ENCODE measurements at regions not wholly inside any gene's neighbourhood (a gene's known extent, or its start where the extent isn't known, plus 50 kb on each side); places are given as distances from the start of the nearest gene placed in this dataset.
"Not testable (repeated sequence)": the region's sequence is repeated elsewhere in the genome, so short reads cannot be mapped to it uniquely, and the experiment has no call there.

GRCh38 chr22:48515571-48516200 is 1312.0 kb downstream of the BRD1 start:
- no peak for DNase-seq (ENCODE audit: low read depth in 2 of 2)

DNA sequence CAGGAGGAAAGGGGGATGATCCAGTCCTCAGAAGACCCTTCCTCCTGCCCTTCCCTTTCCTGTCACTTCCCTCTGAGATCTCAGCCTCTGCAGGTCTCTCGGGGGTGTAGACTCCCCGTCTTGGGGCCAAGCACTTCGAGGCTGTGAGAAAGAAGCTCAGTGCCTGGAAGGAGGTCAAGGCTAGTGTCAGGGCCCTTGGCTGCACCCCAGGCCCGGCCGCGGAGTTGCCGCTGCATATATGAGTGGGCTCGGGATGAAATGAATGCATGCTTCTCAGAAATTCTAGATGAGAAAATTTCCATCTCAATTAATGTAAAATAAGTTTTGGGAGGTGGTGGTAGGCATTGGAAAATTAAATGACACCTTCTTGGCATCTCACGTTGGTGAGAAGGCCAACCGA is 1313.7 kb downstream of the BRD1 start:
- DNase-seq (ENCODE audit: low read depth in 2 of 2), result no peak

DNA sequence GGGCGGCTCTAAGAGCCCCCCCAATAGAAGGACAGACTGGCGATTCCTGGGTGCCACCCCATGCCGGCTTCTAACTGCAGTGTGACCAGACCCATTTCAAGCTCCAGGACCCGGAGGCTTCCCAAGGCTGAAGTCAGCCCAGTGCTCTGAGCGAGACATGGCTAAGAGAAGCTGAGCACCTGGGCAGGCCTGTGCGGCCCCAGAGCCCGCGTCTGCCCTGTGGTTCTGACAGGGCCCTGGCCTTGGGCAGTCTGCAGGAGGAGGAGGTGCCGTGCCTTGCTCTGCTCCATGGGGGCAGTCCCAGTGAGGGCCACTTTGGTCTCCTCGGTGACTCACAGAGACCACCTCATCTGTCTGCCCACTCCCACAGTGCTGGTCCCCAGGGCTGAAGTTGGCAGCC is 1314.2 kb downstream of the BRD1 start:
- no peak for DNase-seq (ENCODE audit: low read depth in 2 of 2)

GRCh38 chr22:48511781-48512327 is 1315.8 kb downstream of the BRD1 start:
- DNase-seq (ENCODE audit: low read depth in 2 of 2), result no peak

DNA sequence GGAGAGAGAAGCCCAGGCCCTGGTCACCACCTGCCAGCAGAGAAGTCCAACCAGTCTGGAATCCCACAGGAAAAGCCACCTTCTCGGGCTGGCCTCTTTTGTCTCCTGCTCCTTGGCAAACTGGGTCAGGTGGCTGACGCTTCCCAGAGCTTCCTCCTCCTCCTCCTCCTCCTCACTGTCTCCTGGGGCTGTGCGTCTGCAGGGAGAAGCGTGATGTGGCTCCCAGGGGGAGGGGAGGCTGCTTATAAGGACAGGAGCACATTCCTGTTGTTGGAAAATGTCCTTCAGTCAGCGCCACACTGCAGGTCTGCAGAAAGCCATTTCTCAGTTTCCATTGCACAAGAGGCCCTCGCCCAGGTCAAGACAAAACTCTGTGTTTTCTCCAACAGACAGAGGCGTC is 1316.5 kb downstream of the BRD1 start:
- DNase-seq (ENCODE audit: low read depth in 2 of 2), result no peak

GRCh38 chr22:48510599-48510998 is 1317.1 kb downstream of the BRD1 start:
- DNase-seq (ENCODE audit: low read depth in 2 of 2), result no peak

DNA sequence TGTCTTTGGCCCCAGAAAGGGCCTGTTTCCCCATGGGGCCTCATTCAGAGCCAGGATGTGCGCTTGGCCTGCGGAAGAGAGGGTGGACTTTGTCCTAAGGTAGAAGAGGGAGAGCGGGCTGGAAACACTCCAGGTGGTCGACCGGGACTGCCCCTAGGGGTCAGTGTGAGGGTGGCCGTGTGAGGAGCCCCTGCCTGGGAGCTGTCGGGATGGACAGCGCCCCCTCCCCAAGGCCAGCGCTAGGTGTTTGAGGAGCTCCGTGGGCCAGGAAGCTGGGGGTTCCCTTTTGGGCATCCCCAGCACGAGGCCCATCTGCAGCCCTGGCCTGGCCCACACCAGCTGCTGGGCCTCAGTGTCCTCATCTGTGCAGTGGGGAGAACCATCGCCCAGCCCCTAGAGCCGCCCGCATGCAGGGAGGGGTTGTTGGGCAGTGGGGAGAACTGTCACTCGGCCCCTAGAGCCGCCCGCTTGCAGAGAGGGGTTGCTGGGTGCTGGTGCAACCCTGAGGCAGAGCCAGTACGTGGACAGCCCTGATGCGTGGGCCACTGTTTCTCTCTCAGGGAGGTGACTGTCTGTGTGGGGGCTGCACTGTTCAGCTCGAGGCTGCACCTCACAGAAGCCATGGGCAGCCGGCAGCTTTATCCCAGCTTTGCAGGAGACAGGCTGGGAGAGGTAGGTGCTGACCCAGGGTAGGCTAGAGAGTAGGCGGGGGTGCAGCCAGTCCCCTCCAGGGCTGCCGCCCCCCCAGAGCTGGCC is 1319.9 kb downstream of the BRD1 start:
- DNase-seq (ENCODE audit: low read depth in 2 of 2), result no peak

- DNase-seq (ENCODE audit: low read depth in 2 of 2), result no peak
Measured at GRCh38 chr22:48507171-48507570, 1320.5 kb downstream of the BRD1 start.

- DNase-seq (ENCODE audit: low read depth in 2 of 2), result no peak
Measured at GRCh38 chr22:48506506-48507145, 1321.0 kb downstream of the BRD1 start.

DNA sequence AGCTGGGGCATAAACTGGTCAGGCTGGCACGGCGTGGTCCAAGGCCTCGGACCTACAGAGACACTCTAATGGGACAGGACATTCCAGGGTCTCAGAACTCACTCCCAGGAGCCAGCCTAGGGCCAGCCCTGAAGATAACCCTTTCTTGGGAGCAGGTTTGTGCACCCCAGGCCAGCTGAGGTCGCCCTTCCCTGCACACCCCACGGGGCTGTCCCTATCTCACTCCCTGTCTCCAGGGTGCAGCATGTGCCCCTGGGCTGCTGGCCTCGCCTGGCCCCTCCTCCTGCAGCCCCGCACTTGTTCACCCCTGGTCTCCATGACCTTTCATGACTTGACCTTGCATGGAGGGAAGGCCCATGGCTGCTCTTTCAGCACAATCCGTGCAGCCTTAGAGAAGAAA is 1321.8 kb downstream of the BRD1 start:
- DNase-seq (ENCODE audit: low read depth in 2 of 2), result no peak

DNA sequence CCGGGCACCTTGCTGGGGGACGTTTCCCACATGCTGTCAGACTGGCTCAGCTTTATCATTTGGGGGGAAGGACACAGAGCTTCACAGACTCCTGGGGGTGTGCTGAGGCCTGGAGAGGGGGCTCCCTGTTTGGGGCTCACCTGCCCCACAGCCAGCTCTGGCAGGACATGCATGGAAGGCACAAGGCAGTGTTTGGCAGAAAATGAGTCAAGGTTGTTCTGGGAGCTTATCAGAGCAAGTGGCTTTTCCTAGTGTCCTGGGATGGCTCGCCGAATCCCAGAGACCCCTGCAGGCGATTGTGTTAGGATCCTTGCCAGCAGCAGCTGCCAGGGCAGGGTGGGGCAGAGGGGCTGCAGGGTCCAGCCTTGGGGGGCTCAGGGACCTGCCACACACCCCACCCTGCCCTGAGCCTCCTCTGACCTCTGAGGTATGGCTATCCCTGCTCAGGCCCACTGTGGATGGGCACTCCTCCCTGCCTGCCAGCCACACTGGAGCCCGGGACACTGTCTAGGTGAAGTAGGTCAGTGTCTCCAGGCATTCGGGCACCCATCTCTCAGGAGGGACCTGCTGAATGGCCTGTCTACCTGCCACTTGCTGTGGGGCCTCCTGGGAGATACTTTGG is 1323.0 kb downstream of the BRD1 start:
- no peak for DNase-seq (ENCODE audit: low read depth in 2 of 2)

GRCh38 chr22:48503876-48504275 is 1323.8 kb downstream of the BRD1 start:
- no peak for DNase-seq (ENCODE audit: low read depth in 2 of 2)

GRCh38 chr22:48503035-48503625 is 1324.5 kb downstream of the BRD1 start:
- DNase-seq (ENCODE audit: low read depth in 2 of 2), result no peak

DNA sequence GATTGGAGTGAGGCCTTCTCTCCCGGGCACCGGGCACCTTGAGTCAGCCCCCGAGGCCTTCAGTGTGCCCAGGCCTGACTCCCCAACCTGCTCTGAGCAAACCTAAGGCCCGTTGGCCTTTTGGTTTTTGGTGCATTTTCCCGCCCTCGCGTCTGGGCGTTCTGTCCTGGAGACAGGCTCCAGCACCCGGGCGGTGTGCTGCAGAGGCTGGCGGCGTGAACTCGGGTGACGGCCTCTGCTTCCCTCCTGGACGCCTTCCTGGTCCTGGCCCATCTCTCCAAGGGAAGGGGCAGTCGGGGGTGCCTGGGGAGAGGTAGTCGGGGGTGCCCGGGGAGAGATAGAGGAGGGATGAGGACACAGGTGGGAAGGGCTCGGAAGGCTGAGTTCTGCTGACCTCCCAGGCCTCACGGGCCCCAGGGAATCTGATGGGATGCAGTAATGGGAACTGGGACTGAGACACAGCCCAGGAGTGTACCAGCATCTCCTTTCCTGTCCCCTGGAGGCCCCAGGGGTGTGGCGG is 1326.4 kb downstream of the BRD1 start:
- DNase-seq (ENCODE audit: low read depth in 2 of 2), result no peak

- peak in 1 of 2 donors; percentile 7 for DNase-seq (ENCODE audit: low read depth in 2 of 2)
Measured at GRCh38 chr22:48500471-48501230, 1327.0 kb downstream of the BRD1 start.

GRCh38 chr22:48499456-48500425 is 1327.9 kb downstream of the BRD1 start:
- DNase-seq (ENCODE audit: low read depth in 2 of 2), result no peak

- no peak for DNase-seq (ENCODE audit: low read depth in 2 of 2)
Measured at GRCh38 chr22:48498526-48499331, 1328.9 kb downstream of the BRD1 start.

DNA sequence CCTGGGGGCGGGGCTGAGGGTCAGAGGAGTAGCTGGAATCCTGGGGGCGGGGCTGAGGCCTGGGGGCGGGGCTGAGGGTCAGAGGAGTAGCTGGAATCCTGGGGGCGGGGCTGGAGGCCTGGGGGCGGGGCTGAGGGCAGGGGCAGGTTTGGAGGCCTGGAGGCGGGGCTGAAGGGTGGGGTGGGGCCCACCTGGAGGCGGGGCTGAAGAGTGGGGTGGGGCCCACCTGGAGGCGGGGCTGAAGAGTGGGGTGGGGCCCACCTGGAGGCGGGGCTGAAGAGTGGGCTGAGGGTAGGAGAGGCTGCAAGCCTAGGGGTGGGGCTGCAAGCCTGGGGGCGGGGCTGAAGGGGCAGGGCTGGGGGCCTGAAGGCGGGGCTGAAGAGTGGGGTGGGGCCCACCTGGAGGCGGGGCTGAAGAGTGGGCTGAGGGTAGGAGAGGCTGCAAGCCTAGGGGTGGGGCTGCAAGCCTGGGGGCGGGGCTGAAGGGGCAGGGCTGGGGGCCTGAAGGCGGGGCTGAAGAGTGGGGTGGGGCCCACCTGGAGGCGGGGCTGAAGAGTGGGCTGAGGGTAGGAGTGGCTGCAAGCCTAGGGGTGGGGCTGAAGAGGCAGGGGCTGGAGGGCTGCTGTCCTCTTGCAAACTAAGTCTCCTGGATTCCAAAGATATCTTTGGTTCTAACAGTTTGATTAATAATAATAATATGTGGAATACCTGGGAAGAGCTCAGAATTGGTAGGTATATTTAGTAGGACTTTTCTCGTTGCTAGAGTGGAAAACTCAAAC is 1329.7 kb downstream of the BRD1 start:
- not testable (repeated sequence) for DNase-seq (ENCODE audit: low read depth in 2 of 2)
